ENCODE measurements at regions not wholly inside any gene's neighbourhood (a gene's known extent, or its start where the extent isn't known, plus 50 kb on each side); places are given as distances from the start of the nearest gene placed in this dataset.

- TF ChIP-seq RAD21 (conservative IDR thresholded peaks at IDR 0.05) (no peak), CTCF (IDR thresholded peaks at IDR 0.05; ENCODE audit: poor library complexity, severe bottlenecking) (no peak), EZH2 (IDR thresholded peaks at IDR 0.05; ENCODE audit: borderline replicate concordance, insufficient read depth, low read length, poor library complexity, severe bottlenecking) (no peak)
Observed at GRCh38 chr7:123303926-123304325, 104.2 kb upstream of the SLC13A1 start.

Data from neural cell (in vitro differentiated cells).